Erythroblast (primary cell): ENCODE measurements at regions not wholly inside any gene's neighbourhood (a gene's known extent, or its start where the extent isn't known, plus 50 kb on each side); places are given as distances from the start of the nearest gene placed in this dataset.
A peak's percentile ranks its signal among the peaks of the same experiment; 100 is the strongest.

Experiments
- DNase-seq, 2 experiments: peaks; one replicate each; lab custom pipeline; 2025; lab: John Stamatoyannopoulos, UW
- GATA1 ChIP-seq: IDR thresholded peaks from 2 replicates; pipeline ENCODE4 v1.6.1; 2011; ENCODE audit warnings: low read depth, mild to moderate bottlenecking, control low read depth, low read length, moderate library complexity
- POLR2A ChIP-seq: IDR thresholded peaks from 2 replicates; pipeline ENCODE4 v1.6.1; 2011; ENCODE audit warnings: mild to moderate bottlenecking, low read length

- TF ChIP-seq GATA1 (no peak), POLR2A (no peak)
- no peak for DNase-seq
These were observed 418.0 kb downstream of the LRATD1 start for GRCh38 chr2:15050483-15050882.

GRCh38 chr2:15053542-15053941, 421.0 kb downstream of the LRATD1 start:
- TF ChIP-seq GATA1 (no peak), POLR2A (no peak)
- no peak for DNase-seq

GRCh38 chr2:15058015-15058720, 425.7 kb downstream of the LRATD1 start:
- peak; percentile 25 to 51 for DNase-seq
- TF ChIP-seq POLR2A (no peak), GATA1 (no peak)

- TF ChIP-seq POLR2A (no peak), GATA1 (no peak)
- no peak for DNase-seq
These were observed 426.2 kb downstream of the LRATD1 start for GRCh38 chr2:15058721-15059157.

- no peak for TF ChIP-seq POLR2A
- TF ChIP-seq GATA1: no peak
- no peak for DNase-seq
These were observed 427.5 kb downstream of the LRATD1 start for GRCh38 chr2:15059870-15060512.

- DNase-seq: no peak
- TF ChIP-seq GATA1 (no peak), POLR2A (no peak)
These were observed 428.8 kb downstream of the LRATD1 start for GRCh38 chr2:15061268-15061667.

- DNase-seq: no peak
- TF ChIP-seq GATA1 (no peak), POLR2A (no peak)
These were observed 433.6 kb downstream of the LRATD1 start for GRCh38 chr2:15066138-15066537.

- TF ChIP-seq GATA1: no peak
- no peak for TF ChIP-seq POLR2A
- no peak for DNase-seq
These were observed 436.6 kb downstream of the LRATD1 start for GRCh38 chr2:15069149-15069548.

- no peak for DNase-seq
- TF ChIP-seq POLR2A: no peak
- no peak for TF ChIP-seq GATA1
These were observed 440.3 kb downstream of the LRATD1 start for GRCh38 chr2:15072836-15073235.

GRCh38 chr2:15073664-15074063, 441.1 kb downstream of the LRATD1 start:
- no peak for TF ChIP-seq GATA1
- no peak for DNase-seq

GRCh38 chr2:15074319-15074718, 441.8 kb downstream of the LRATD1 start:
- TF ChIP-seq GATA1 (no peak), POLR2A (no peak)
- DNase-seq: no peak

GRCh38 chr2:15074751-15075700, 442.5 kb downstream of the LRATD1 start:
- no peak for DNase-seq
- TF ChIP-seq GATA1: no peak

GRCh38 chr2:15076668-15077067, 444.2 kb downstream of the LRATD1 start:
- TF ChIP-seq POLR2A: no peak
- TF ChIP-seq GATA1: no peak
- no peak for DNase-seq

GRCh38 chr2:15081356-15081755, 448.8 kb downstream of the LRATD1 start:
- no peak for DNase-seq
- TF ChIP-seq POLR2A (no peak), GATA1 (no peak)
